ENCODE measurements at regions not wholly inside any gene's neighbourhood (a gene's known extent, or its start where the extent isn't known, plus 50 kb on each side); places are given as distances from the start of the nearest gene placed in this dataset.
A peak's percentile ranks its signal among the peaks of the same experiment; 100 is the strongest.
"Not testable (repeated sequence)": the region's sequence is repeated elsewhere in the genome, so short reads cannot be mapped to it uniquely, and the experiment has no call there.

DNA sequence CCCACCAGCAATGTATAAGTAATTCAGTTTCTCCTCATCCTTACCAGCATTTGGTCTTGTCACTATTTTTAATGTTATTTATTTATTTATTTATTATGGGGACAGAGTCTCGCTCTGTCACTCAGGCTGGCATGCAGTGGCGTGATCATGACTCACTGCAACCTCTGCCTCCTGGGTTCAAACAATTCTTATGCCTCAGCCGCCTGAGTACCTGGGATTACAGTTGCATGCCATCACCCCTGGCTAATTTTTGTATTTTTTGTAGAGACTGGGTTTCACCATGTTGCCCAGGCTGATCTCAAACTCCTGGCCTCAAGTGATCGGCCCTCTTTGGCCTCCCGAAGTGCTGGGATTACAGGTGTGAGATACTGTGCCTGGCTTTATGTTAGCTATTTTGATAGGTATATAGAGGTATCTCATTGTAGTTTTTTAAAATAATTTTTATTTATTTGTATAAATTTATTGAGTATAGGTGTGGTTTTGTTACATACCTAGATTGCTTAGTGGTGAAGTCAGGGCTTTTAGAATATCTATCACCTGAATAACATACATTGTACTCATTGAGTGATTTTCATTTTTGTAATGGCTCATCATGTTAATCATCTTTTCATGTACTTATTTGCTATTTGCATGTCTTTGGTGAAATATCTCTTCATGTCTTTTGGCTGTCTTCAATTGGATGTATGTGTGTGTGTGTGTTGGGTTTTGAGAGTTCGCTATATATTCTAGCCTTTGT lies 53.3 kb downstream of the TANC2 start:
- no peak for DNase-seq (ENCODE audit: low spot score)

DNA sequence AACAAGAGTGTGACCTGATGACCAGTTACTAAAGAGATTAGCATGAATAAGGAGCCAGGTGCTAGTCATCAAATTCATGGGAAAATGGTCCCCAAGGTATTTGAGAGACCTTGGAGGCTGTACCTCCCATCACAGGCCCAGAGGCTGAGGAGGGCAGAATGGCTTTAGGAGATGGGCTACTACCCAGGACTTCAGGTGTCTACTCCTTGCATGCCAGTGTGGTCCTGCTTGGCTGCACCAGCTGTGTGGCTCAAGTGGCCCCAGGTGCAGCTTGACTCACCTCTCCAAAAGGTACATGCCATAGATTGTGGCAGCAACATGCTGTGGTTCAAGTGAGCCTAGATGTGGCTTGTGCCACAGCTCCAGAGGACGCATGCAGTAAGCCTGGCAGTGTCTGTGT lies 56.5 kb downstream of the TANC2 start:
- no peak for DNase-seq (ENCODE audit: low spot score)

DNA sequence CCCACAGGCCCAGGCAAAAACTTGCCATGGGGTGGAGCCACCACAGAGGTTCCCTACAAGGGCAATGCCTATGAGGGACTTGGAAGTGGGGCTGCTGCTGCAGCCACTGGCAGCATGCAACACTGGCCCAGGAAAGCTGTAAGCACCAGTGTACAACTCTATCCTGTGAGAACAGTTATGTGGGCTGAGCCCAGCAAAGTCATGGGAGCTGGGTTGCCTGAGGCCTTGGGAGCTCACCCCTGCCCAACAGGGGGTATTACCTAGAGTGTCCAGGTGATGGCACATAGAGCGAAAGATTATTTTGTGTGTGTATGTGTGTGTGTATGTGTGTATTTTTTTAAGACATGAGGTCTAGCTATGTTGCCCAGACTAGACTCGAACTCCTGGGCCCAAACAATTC lies 57.0 kb downstream of the TANC2 start:
- DNase-seq (ENCODE audit: low spot score), result no peak

GRCh38 chr17:63024201-63024600 lies 58.2 kb downstream of the TANC2 start:
- DNase-seq (ENCODE audit: low spot score), result no peak

- DNase-seq (ENCODE audit: low spot score), result no peak
Observed at GRCh38 chr17:63024716-63025115, 58.7 kb downstream of the TANC2 start.

DNA sequence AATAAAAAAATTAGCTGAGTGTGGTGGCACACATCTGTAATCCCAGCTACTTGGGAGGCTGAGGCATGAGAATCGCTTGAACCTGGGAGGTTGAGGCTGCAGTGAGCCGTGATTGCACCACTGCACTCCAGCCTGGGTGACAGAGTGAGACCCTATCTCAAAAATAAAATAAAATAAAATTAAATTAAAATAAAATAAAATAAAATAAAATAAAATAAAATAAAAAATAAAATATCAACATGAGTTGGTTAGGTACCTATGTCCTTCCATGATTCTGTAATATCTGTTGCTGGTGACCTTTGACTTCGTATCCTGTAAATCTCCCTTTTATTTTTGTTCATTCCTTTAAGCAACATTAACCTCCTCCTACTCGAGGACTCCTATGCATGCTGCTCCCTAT lies 59.6 kb downstream of the TANC2 start:
- DNase-seq (ENCODE audit: low spot score), result not testable (repeated sequence)

DNA sequence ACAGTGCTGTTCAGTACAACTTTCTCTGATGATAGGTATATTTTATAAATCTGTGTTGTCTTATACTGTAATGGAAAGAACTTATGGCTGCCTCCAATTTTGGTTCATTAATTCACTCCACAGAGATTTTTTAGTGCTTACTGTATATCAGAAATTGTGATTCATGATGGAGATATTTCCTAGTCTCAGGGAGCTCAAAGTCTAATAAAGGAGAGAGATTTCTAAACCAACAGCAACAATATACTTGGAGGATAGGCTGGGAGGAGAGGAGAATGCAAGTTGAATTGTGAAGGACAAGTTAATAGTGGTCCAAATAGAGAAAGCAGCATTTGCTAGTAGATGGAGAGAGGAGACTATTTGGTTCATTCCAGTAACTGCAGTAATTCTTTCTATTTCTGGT lies 63.5 kb downstream of the TANC2 start:
- DNase-seq (ENCODE audit: low spot score), result no peak

DNA sequence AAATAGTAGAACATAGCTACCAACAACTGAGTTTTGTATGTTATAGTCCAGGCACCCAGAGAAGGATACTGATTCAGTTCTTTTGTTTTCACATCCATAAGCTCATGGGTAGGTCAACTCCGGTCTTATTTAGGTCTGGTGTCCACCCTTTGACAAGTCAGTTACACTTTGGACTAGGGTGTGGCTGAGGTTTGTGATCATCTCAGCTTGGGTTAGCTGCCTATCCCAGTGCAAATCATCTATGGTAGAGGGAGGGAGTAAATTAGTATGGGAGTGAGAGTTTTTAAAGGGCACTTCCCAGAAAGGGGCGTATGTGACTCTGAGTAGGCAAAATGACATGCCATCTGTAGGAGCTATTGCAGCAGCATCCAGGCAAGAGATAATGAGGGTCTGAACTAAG lies 66.1 kb downstream of the TANC2 start:
- DNase-seq (ENCODE audit: low spot score), result no peak

GRCh38 chr17:63033142-63033541 lies 67.1 kb downstream of the TANC2 start:
- DNase-seq (ENCODE audit: low spot score), result no peak

DNA sequence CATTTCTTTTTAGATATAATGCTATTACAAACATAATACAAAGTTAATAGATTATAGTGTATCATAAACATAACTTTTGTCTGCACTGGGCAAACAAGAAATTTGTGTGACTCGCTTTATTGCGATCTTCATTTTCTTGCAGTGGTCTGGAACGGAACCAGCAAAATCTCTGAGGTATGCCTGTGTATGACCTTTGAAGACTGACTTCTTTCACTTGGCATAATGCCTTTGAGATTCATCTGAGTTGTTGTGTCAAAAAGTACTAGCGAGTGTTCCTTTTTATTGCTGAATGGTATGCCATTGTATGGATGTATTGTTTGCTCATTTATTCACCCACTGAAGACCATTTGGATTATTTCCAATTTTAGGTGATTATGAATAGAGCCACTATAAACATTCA lies 69.2 kb downstream of the TANC2 start:
- DNase-seq (ENCODE audit: low spot score), result no peak

- DNase-seq (ENCODE audit: low spot score), result no peak
Observed at GRCh38 chr17:63035695-63036094, 69.7 kb downstream of the TANC2 start.

DNA sequence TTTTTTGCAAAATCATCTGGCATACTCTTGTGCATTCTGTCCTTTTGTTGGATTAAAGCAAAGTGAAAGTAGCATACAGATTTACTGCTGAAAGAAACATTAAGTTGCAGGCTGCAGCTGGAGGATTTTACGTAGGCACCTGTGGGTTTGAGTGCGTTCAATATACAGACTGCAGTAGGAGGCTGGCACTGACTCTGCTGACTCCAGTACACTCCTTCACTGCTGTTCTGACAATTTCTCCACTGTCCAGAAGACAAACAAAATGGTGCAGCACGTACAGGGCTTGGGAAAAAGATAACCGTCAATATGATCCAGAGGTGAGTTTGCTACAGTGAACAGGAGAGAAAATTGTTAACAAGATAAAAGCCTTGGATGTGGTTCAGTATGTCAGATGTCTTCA lies 73.3 kb downstream of the TANC2 start:
- DNase-seq (ENCODE audit: low spot score), result peak; percentile 20

DNA sequence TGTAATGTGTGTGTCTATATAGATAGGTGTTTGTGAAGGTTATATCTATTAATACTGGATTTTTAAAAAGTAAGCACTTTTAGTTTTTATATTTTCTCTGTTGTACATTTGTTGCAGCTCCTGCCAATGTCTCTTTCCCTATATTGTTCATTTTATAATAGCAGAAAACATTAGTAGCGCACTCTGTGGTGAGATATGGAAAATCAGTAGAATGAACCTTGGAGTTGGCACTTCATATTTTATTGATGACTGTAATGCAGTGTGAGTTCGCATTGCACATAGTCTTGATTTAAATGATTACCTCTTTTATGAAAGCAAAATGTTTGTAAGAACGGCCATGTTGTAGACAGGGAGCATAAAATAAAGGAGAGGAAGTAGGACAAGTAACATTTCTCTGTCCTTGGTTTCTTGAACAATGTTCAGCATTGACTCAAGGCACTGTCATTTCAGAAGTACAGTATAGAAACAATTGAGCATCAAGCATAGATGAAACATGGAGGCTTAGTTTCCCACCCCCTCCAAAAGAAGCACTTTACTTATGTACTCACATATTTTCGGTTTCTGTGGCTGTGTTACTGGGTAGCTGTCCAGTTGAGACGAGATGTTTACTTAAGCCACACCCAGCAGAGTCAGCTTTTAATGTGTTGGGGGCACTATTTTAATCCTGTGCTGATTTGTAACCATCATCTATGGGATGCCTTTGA lies 74.0 kb downstream of the TANC2 start:
- DNase-seq (ENCODE audit: low spot score), result peak; percentile 16

DNA sequence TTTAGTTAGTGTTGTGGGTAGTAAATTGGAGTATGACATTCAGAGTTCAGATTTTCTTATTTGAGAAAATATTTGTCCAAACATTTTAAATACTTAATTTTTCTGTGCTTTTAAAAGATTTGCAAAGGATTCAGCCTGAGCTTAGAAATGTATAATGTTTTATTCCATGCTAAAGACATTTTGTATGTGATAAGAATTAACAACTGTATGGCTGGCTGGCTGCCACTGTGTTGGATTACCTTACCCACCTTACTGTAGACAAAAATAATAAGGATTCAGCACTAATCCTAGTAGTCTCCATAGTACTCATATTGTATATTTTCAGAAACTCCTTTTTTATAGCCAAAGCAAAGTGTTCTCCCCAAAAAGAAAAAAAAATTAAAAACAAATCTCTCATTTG lies 74.8 kb downstream of the TANC2 start:
- no peak for DNase-seq (ENCODE audit: low spot score)

- DNase-seq (ENCODE audit: low spot score), result peak; percentile 11
Observed at GRCh38 chr17:63041251-63041650, 75.2 kb downstream of the TANC2 start.

GRCh38 chr17:63041722-63042121 lies 75.7 kb downstream of the TANC2 start:
- no peak for DNase-seq (ENCODE audit: low spot score)

DNA sequence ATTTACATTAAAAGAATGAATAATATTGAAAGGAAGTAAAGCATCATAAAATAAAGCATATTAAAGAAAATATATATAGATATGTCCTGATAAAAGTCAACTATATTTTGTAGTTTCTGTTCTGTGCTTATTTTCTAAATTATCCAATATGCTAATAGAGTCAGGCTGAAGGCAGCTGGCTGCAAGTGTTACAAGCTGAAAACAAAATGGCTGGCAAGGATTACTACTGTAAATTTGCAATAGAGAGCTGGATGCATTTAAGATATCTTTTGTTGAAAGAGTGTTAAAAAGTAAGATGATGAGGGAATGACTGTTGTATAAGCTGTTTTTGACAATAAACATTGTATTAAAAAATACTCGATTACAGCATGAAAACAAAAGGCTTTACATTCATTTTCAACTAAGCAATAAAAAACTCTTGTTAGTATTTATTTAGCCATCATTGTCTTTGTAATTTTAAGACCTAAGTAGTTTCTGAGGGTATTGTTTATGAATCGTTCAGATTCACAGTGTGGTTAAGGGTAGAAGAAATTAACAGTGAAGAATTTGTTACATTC lies 76.3 kb downstream of the TANC2 start:
- no peak for DNase-seq (ENCODE audit: low spot score)

GRCh38 chr17:63057560-63057959 lies 91.5 kb downstream of the TANC2 start:
- not testable (repeated sequence) for DNase-seq (ENCODE audit: low spot score)

DNA sequence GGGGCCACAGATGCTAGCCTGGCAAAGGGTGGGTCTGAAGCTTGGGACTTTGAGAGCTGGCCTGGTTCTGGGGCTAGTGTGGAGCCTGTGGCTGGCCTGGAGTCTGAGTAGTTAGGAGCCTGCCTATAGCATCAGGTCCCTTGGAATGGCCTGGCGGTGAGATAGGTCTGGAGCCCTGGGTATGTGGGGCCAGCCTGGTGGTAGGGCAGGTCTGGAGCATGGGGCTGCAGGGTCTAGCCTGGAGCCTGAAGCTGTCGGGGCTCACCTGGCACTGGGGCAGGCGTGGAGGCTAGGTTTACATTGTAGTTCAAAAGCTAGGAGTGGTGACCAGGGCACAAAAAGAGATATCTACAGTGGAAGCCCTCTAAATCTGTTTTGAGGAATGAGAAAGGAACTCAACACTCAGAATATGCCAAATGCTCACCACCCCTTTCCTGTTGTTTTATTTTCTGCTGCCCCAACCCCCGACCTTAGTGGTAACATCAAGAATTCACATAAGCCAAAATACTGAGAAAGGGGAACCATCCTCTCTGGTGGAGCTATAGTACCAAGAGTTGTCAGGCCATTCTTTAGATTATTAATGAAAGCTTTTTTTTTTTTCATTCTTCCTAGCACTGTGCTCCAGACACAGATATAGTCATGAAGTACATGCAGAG lies 100.3 kb downstream of the TANC2 start:
- DNase-seq (ENCODE audit: low spot score), result no peak

DNA sequence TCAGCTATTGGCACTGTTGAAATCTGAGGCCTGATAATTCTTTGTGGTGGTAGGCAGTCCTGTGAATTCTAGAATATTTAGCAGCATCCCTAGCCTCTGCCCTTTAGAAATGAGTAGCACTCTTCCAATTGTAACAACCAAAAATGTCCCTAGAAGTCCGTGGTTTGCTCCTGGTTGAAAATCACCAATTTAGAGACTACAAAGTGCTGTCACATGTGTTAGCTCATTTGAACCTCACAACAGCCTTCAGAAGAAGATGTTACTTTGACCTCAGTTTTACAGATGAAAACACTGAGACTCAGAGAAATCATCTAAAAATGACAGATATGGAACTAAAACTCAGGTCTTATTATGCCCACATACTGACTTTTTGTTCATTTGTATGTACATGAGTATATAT lies 103.2 kb downstream of the TANC2 start:
- DNase-seq (ENCODE audit: low spot score), result no peak

- no peak for DNase-seq (ENCODE audit: low spot score)
Observed at GRCh38 chr17:63070031-63070430, 104.0 kb downstream of the TANC2 start.

GRCh38 chr17:63071797-63072196 lies 105.8 kb downstream of the TANC2 start:
- no peak for DNase-seq (ENCODE audit: low spot score)

DNA sequence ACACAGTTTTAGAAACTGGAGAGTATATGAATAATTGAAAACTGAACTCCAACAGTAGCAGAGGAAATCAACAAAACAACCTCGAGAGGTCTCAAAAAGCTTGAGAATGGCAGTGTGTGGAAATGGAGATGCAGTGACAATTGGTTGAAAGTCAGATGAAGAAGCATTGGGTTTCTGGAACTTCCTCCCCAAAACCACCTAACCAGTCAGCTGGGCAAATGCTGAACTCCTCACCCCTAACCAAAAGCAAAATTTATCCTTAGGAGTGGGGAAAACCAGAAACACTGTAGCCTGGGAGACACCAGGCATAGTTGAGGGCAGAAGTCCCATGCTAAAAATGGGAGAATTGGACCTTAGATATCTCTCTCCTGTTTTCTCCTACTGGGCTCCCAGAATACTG lies 109.9 kb downstream of the TANC2 start:
- no peak for DNase-seq (ENCODE audit: low spot score)
